ENCODE measurements at regions not wholly inside any gene's neighbourhood (a gene's known extent, or its start where the extent isn't known, plus 50 kb on each side); places are given as distances from the start of the nearest gene placed in this dataset.
"Not testable (repeated sequence)": the region's sequence is repeated elsewhere in the genome, so short reads cannot be mapped to it uniquely, and the experiment has no call there.

DNA sequence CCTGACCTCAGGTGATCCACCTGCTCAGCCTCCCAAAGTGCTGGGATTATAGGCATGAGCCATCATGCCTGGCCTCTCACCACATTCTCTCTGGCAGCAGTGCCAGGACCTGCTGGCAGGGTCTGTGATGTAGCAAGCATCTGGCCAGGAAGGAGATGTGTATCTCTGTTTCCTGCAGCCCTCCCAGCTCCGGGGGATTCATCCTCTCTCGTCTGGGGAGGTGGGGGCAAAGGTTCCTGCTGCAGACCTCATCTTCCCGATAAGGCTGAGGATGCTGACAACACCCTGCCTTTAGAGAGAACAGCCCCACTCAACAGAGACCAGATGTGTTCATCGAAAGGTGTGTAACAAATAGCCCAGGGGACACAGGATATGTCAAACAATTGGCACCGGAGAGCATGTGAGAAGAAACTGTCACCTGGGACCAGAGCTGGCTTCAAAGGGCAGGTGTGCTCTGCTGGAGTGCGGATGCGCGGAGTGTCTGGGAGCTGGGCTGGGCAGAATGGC is 54.8 kb upstream of the SEC14L1 start:
- no peak for DNase-seq
- Histone ChIP-seq H3K36me3 (ENCODE audit: insufficient read depth, low read length) (peaks cover 7% of the 10 kb centered on the region; the same call in 1 of the 2 replicates), H3K27me3 (ENCODE audit: low read length) (no peaks in the 10 kb centered on the region), H3K9me3 (ENCODE audit: low read length) (no peaks in the 10 kb centered on the region), H4K20me1 (ENCODE audit: insufficient read depth, low read depth, low read length) (no peaks in the 10 kb centered on the region), H3K4me2 (ENCODE audit: low read depth, low read length, poor library complexity, severe bottlenecking) (no peak overlapping the region), H2AFZ (ENCODE audit: low read length) (no peak overlapping the region), H3K4me3 (ENCODE audit: low read length) (no peak overlapping the region), H3K79me2 (ENCODE audit: low read length) (peaks cover 22% of the 10 kb centered on the region), H3K4me1 (ENCODE audit: low read length) (peaks cover 20% of the 10 kb centered on the region), H3K9me2 (replicated peaks; ENCODE audit: insufficient read depth, low read length) (no peaks in the 10 kb centered on the region), H3K9ac (ENCODE audit: low read length) (no peak overlapping the region), H3K27ac (ENCODE audit: low read length) (no peak overlapping the region)

DNA sequence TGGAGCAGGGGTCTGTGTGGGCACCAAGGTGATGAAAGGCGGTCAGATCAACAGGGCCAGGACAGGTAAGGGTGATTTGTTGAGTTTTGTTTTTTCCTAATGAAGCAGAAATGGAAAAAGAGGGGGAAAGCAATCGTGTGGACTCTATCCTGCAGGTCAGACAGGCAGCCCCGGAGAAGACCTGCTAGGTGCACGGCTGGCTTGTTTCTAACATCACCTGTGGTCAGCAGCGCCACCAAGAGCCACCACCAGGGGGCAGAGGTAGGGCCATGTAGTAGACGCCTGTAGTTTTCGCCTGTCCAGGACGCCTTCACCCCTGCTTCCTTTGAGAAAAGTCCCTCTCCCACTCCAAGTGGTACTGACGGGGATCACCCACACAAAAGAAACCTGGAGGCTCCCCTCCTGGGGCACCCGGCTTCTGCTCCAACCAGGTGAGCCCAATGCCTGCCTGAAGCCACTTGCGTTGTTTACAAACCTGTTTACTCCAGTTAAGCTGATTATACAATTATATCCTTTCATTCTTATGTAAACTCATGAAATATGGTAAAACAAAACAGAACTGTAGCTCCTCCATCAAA is 54.2 kb upstream of the SEC14L1 start:
- peak; percentile 90 for DNase-seq
- Histone ChIP-seq H4K20me1 (ENCODE audit: insufficient read depth, low read depth, low read length) (no peaks in the 10 kb centered on the region), H3K4me1 (ENCODE audit: low read length) (peaks cover 20% of the 10 kb centered on the region), H2AFZ (ENCODE audit: low read length) (peak overlapping the region; percentile 84; the same call in 1 of the 2 replicates), H3K79me2 (ENCODE audit: low read length) (peaks cover 26% of the 10 kb centered on the region), H3K27me3 (ENCODE audit: low read length) (no peaks in the 10 kb centered on the region), H3K9me3 (ENCODE audit: low read length) (no peaks in the 10 kb centered on the region), H3K27ac (ENCODE audit: low read length) (no peak overlapping the region), H3K36me3 (ENCODE audit: insufficient read depth, low read length) (peaks cover 7% of the 10 kb centered on the region), H3K4me2 (ENCODE audit: low read depth, low read length, poor library complexity, severe bottlenecking) (peak overlapping the region; percentile 28), H3K9me2 (replicated peaks; ENCODE audit: insufficient read depth, low read length) (no peaks in the 10 kb centered on the region), H3K4me3 (ENCODE audit: low read length) (no peak overlapping the region), H3K9ac (ENCODE audit: low read length) (no peak overlapping the region)

DNA sequence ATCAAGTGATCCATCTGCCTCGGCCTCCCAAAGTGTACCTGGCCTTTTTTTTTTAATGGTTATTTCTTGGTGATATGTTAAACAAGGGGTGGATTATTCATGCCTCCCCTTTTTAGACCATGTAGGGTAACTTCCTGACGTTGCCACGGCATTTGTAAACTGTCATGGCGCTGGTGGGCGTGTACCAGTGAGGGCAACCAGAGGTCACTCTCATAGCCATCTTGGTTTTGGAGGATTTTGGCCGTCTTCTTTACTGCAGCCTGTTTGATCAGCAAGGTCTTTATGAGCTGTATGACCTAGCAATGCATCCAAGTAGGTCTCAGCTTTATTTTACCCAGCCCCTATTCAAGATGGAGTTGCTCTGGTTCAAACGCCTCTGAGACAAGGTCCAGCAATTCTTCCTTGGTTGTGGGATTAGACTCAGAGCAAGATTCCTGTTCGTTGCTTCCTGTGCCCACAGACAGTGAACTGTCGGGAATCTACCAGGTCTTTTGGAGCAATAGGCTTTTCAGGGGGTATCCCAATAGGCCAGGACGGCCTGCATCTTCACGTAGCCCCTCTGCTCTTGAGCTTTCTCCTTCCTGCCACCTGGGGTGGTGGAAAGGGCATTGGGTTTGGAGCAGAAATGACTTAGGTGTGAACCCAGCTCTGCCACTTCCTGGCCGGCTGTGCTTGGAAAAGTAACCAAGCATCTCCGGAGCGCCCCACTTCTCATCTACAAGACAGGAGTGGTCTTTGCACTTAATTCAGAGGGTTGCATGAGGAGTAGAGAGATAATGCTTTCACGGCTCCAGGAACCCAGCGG is 52.9 kb upstream of the SEC14L1 start:
- Histone ChIP-seq H3K79me2 (ENCODE audit: low read length) (peaks cover 31% of the 10 kb centered on the region), H3K9me3 (ENCODE audit: low read length) (no peaks in the 10 kb centered on the region), H2AFZ (ENCODE audit: low read length) (peak overlapping the region; percentile 74; the same call in 1 of the 2 replicates), H3K4me2 (ENCODE audit: low read depth, low read length, poor library complexity, severe bottlenecking) (peak overlapping the region; percentile 83), H3K9ac (ENCODE audit: low read length) (peak overlapping the region; percentile 98), H4K20me1 (ENCODE audit: insufficient read depth, low read depth, low read length) (no peaks in the 10 kb centered on the region), H3K36me3 (ENCODE audit: insufficient read depth, low read length) (peaks cover 14% of the 10 kb centered on the region), H3K4me1 (ENCODE audit: low read length) (peaks cover 20% of the 10 kb centered on the region), H3K27ac (ENCODE audit: low read length) (no peak overlapping the region), H3K9me2 (replicated peaks; ENCODE audit: insufficient read depth, low read length) (no peaks in the 10 kb centered on the region), H3K4me3 (ENCODE audit: low read length) (peak overlapping the region; percentile 88), H3K27me3 (ENCODE audit: low read length) (no peaks in the 10 kb centered on the region)
- no peak for DNase-seq

GRCh38 chr17:77088455-77089123 is 52.2 kb upstream of the SEC14L1 start:
- peaks cover 20% of the 10 kb centered on the region for H3K4me1 ChIP-seq (ENCODE audit: low read length)
- H3K4me3 ChIP-seq (ENCODE audit: low read length), result peak overlapping the region; percentile 88
- peak overlapping the region; percentile 74; the same call in 1 of the 2 replicates for H2AFZ ChIP-seq (ENCODE audit: low read length)

GRCh38 chr17:77089124-77089490 is 51.7 kb upstream of the SEC14L1 start:
- Histone ChIP-seq H3K27me3 (ENCODE audit: low read length) (no peaks in the 10 kb centered on the region), H2AFZ (ENCODE audit: low read length) (no peak overlapping the region), H3K4me3 (ENCODE audit: low read length) (peak overlapping the region; percentile 88), H3K36me3 (ENCODE audit: insufficient read depth, low read length) (peaks cover 22% of the 10 kb centered on the region), H3K4me1 (ENCODE audit: low read length) (peaks cover 20% of the 10 kb centered on the region), H3K9me3 (ENCODE audit: low read length) (no peaks in the 10 kb centered on the region), H3K4me2 (ENCODE audit: low read depth, low read length, poor library complexity, severe bottlenecking) (peak overlapping the region; percentile 83), H3K9me2 (replicated peaks; ENCODE audit: insufficient read depth, low read length) (no peaks in the 10 kb centered on the region), H3K79me2 (ENCODE audit: low read length) (peaks cover 31% of the 10 kb centered on the region), H3K27ac (ENCODE audit: low read length) (peak overlapping the region; percentile 82), H3K9ac (ENCODE audit: low read length) (peak overlapping the region; percentile 98), H4K20me1 (ENCODE audit: insufficient read depth, low read depth, low read length) (peaks cover 5% of the 10 kb centered on the region; the same call in 1 of the 2 replicates)
- peak; percentile 58 for DNase-seq

More at GRCh38 chr17:77088455-77089123, 52.2 kb upstream of the SEC14L1 start:
- Histone ChIP-seq H3K9me2 (replicated peaks; ENCODE audit: insufficient read depth, low read length) (no peaks in the 10 kb centered on the region), H3K4me2 (ENCODE audit: low read depth, low read length, poor library complexity, severe bottlenecking) (peak overlapping the region; percentile 83), H3K9me3 (ENCODE audit: low read length) (no peaks in the 10 kb centered on the region), H3K27me3 (ENCODE audit: low read length) (no peaks in the 10 kb centered on the region), H3K9ac (ENCODE audit: low read length) (peak overlapping the region; percentile 98), H3K27ac (ENCODE audit: low read length) (peak overlapping the region; percentile 82), H4K20me1 (ENCODE audit: insufficient read depth, low read depth, low read length) (peaks cover 5% of the 10 kb centered on the region; the same call in 1 of the 2 replicates), H3K36me3 (ENCODE audit: insufficient read depth, low read length) (peaks cover 22% of the 10 kb centered on the region), H3K79me2 (ENCODE audit: low read length) (peaks cover 31% of the 10 kb centered on the region)
- DNase-seq, result peak; percentile 98

DNA sequence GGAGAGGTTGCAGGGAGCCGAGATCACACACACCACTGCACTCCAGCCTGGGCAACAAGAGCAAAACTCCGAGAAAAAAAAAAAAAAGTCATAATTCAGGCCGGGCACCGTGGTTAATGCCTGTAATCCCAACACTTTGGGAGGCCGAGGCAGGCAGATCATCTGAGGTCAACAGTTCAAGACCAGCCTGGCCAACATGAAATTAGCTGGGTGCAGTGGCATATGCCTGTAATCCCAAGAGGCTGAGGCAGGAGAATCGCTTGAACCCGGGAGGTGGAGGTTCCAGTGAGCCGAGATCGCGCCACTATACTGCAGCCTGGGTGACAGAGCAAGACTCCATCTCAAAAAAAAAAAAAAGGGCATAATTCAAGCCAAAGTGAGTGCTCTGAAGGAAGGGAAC is 50.8 kb upstream of the SEC14L1 start:
- DNase-seq; H3K27me3 ChIP-seq (ENCODE audit: low read length); H3K9me3 ChIP-seq (ENCODE audit: low read length); H2AFZ ChIP-seq (ENCODE audit: low read length); H4K20me1 ChIP-seq (ENCODE audit: insufficient read depth, low read depth, low read length); H3K9me2 ChIP-seq (replicated peaks; ENCODE audit: insufficient read depth, low read length): not testable (repeated sequence)
- H3K9ac ChIP-seq (ENCODE audit: low read length), result peak overlapping the region; percentile 98
- peaks cover 20% of the 10 kb centered on the region for H3K4me1 ChIP-seq (ENCODE audit: low read length)
- H3K79me2 ChIP-seq (ENCODE audit: low read length), result peaks cover 31% of the 10 kb centered on the region
- peak overlapping the region; percentile 82 for H3K27ac ChIP-seq (ENCODE audit: low read length)
- H3K4me3 ChIP-seq (ENCODE audit: low read length), result peak overlapping the region; percentile 88
- peak overlapping the region; percentile 83 for H3K4me2 ChIP-seq (ENCODE audit: low read depth, low read length, poor library complexity, severe bottlenecking)
- peaks cover 25% of the 10 kb centered on the region for H3K36me3 ChIP-seq (ENCODE audit: insufficient read depth, low read length)

- H2AFZ ChIP-seq (ENCODE audit: low read length), result no peak overlapping the region
- peaks cover 5% of the 10 kb centered on the region; the same call in 1 of the 2 replicates for H4K20me1 ChIP-seq (ENCODE audit: insufficient read depth, low read depth, low read length)
- H3K9me3 ChIP-seq (ENCODE audit: low read length), result no peaks in the 10 kb centered on the region
- DNase-seq, result no peak
- H3K4me3 ChIP-seq (ENCODE audit: low read length), result no peak overlapping the region
- no peak overlapping the region for H3K9ac ChIP-seq (ENCODE audit: low read length)
- H3K9me2 ChIP-seq (replicated peaks; ENCODE audit: insufficient read depth, low read length), result no peaks in the 10 kb centered on the region
- peaks cover 20% of the 10 kb centered on the region for H3K4me1 ChIP-seq (ENCODE audit: low read length)
- H3K79me2 ChIP-seq (ENCODE audit: low read length), result peaks cover 31% of the 10 kb centered on the region
- no peaks in the 10 kb centered on the region for H3K27me3 ChIP-seq (ENCODE audit: low read length)
- peak overlapping the region; percentile 83 for H3K4me2 ChIP-seq (ENCODE audit: low read depth, low read length, poor library complexity, severe bottlenecking)
- H3K27ac ChIP-seq (ENCODE audit: low read length), result peak overlapping the region; percentile 82; the same call in 1 of the 2 replicates
- peaks cover 27% of the 10 kb centered on the region for H3K36me3 ChIP-seq (ENCODE audit: insufficient read depth, low read length)
Observed at GRCh38 chr17:77090476-77090875, 50.3 kb upstream of the SEC14L1 start.
